ENCODE measurements at regions not wholly inside any gene's neighbourhood (a gene's known extent, or its start where the extent isn't known, plus 50 kb on each side); places are given as distances from the start of the nearest gene placed in this dataset.
"Not testable (repeated sequence)": the region's sequence is repeated elsewhere in the genome, so short reads cannot be mapped to it uniquely, and the experiment has no call there.

DNA sequence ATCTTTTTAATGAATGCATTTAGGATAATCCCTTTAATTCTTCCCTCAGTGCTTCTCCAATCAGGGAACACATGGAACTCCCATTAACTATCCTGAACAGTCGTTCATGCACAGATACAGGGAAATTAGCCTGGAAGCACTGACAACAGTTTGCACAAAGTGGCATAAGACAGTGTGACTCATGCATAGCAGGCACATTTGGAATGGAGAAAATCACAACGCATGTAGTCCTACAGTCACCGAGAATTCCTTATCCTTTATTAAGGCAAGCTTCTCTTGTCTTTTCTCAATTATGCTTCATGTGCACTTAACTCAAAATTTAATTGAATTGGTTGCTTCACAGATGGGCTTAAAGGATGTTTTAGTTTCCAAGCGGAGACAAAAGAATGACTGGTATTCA is 155.0 kb upstream of the CRBN start:
- DNase-seq (ENCODE audit: low spot score) = no peak

DNA sequence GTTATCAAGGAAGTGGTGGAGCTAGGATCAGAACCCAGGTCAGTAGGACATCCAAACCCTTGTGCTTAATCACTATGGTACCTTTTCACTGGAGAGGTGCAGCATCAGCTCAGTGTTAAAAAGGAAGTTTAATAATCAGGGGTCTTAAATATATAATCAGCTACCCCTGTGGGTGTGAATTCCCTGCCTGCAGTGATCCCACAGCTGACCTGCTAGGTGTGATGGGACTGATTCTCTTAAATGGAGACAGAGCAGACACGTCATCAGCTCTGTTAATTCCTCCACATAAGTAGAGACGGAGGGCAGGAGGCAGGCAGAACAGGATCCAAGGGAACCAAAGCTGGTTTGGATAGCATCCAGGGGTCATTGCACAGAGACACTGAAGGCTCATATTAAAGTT is 154.1 kb upstream of the CRBN start:
- no peak for DNase-seq (ENCODE audit: low spot score)

DNA sequence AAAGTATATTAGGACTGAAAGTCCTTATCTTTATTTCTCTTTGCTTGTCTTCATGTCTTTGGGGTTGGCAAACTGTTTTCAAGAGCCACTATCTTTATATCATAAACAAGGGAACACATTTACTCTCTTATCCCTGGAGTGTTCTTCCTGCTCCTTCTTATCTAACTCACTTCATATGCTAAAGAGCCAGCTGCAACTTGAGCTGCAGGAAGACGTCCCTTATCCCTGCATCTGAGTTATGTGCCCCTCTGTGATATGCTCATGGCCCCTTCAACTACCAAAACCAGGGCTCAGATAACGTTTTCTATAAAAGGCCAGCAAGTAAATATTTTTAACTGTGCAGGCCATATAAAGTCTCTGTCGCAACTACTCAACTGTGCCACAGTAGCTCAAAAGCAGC is 137.0 kb upstream of the CRBN start:
- no peak for DNase-seq (ENCODE audit: low spot score)

DNA sequence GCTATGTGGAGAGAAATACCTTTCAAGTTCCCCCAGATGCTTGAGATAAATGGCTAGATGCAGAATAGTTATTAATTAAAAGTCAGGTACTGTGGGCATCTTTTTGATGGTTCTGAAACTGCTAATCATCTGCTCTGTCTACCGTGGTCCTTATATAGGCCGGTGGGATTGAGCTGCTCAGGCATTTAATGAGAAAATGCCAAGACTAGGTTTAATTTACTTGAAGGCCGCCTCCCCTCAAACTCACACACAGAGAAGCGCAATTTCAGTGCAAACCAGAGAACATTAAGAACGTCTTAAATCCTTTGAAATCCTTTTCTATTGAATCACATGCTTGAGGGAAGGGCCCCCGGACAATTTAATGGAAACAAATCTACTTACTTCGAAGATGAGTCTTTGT is 136.4 kb upstream of the CRBN start:
- DNase-seq (ENCODE audit: low spot score) = no peak

DNA sequence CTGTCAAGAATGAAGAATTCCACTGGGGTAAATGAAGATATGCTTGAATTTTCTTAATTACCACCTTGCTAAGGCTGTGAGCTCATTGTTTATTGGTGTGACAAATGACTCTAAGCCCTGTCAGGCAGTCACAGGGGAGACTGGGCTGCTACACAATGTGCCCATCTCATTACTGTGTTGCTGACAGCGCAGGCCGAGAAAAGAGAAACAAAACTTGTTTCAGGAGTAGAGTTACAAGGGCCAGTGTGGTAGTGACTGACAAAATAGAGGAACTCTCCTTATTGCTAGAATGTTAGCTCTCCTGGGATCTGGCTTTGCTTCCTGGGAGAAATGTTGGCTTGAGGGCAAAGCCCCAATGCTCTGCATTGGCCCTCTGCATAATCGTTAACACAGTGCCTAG is 130.4 kb upstream of the CRBN start:
- no peak for DNase-seq (ENCODE audit: low spot score)

DNA sequence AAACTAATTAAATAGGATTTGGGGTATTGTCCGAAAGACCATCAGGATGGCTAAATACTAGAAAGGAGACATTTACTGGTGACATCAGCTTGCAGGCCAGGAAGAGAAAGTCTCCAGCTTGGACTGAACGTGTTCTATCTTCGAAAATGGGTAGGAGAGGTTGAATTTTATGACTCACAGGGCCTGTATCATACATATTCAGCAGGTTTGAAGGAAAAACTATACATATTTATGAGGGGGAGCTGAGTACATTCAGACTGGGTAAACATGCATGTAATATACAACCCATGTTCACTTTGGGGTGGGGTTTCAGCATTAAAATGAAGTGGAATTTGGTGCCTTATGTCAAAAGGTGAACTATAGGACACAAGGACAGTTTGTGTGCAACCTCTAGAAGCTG is 129.3 kb upstream of the CRBN start:
- no peak for DNase-seq (ENCODE audit: low spot score)

DNA sequence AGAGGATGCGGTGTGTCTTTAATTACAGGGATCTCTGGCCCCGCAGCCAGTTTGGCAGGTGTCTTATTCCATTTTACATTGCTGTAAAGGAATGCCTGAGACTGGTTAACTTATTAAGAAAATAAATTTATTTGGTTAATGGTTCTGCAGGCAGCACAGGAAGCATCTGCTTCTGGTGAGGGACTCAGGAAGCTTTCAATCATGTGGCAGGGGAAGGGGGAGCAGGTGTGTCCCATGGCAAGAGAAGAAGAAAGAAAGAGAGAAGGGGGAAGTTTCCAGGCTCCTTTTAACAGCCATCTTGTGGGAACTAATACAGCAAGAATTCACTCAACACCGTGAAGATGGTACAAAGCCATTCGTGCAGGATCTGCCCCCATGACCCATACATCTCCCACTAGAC is 128.0 kb upstream of the CRBN start:
- no peak for DNase-seq (ENCODE audit: low spot score)

DNA sequence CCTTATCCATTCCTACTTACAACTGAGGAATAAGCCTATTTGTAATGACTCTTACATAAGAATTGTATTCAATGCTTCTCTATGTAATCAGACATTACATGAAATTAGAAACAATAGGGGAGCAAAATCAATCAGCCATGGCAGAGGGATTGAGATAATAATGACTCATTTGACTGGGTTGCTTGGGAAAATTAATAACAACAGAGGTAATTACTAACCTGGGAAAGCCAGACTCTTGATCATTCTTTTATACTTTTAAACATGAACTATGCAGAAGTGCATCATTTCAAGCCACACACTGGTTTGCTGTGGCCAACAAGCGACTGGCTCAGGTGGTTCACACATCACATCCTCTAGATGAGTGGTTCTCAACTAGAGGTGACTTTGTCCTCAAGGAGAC is 126.3 kb upstream of the CRBN start:
- DNase-seq (ENCODE audit: low spot score) = no peak

DNA sequence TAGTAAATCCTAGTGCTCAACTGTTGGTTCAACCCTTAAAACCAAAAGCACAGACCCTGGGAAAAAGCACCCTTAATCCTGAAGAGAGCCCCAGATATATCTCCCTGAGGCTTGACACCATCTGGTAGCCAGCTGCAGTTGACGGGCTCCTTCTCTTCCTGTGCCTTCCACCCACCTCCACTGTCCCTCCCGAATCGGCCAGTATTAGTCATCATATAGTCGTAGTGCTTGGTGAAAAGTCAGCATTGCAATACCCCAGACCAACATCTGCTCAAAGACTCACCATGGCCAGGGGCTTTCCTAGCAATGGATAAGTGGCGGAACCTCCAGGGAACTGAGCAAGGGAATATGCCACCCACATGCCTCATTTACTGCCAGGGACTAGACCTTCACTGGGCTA is 125.6 kb upstream of the CRBN start:
- DNase-seq (ENCODE audit: low spot score) = no peak

DNA sequence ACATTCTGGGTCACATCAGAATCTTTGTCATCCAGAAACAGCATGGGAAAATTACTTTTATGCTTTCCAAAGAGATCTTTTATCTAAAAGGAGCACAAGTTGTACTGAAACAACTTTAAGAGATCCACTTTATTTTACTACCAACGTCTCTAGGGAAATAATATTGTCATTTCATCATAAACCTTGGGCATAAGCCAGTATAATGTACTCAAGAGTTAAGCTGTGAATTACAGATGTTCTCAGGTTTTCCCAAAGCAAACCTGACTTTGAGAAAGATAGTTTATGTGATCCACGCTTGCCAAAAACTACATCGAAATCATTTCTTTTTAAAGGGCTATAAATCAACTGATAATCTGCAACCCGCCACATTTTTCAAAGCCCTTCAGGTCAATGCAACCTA is 124.1 kb upstream of the CRBN start:
- DNase-seq (ENCODE audit: low spot score) = no peak

DNA sequence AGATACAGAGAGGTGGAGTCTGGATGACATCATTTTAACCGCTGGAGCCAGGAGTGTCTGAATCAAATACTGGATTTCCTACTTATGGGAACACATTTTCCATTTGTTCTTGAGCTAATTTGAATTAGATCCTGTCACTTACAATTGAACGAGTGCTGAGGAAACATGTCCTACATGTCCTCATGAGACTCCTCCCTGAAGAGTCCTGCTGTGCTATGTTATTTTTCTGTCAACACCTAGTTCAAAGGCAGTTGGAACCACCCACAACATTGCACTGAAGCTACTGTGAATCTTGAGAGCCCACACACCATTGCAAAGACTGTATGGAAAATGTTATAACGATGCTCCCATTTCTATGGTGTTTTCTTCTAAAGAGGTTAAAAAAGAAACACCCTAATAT is 123.5 kb upstream of the CRBN start:
- no peak for DNase-seq (ENCODE audit: low spot score)

DNA sequence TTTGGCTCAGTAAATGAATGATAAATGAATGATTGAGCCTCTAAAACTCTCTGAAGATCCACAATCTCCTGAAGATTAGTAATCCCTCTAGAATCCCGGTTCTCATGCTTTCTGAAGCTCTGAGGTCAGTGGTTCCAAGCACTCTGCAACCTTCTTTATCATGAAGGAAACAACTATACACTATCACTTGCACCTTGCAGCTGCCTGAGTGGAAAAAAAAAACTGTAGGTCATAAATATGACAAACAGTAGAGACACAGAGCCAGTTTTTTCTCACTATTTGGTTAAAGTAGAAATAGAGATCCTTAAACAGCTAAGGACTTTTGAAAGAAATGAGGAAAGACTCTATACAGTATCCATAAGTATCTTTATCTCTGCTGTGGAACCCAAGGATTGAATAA is 122.0 kb upstream of the CRBN start:
- no peak for DNase-seq (ENCODE audit: low spot score)

DNA sequence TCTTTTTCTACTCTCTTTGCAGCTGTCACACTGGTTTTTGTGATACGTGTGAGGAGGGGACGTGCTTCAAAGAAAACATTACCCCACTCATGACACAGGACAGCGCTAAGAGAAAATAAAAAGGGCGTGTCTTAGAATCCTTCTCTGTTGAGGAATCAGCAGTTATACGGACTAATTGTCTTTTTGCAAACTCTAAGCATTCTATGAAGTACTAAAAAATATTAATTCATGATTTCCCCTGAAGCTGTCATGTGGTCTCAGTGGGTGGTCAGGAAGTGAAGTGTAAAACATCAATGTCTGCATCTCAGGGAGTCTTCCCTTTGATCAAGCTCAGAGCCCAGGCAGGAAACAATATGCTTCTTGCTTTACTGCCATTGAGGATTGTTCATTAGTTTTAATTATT is 117.5 kb upstream of the CRBN start:
- DNase-seq (ENCODE audit: low spot score) = no peak

DNA sequence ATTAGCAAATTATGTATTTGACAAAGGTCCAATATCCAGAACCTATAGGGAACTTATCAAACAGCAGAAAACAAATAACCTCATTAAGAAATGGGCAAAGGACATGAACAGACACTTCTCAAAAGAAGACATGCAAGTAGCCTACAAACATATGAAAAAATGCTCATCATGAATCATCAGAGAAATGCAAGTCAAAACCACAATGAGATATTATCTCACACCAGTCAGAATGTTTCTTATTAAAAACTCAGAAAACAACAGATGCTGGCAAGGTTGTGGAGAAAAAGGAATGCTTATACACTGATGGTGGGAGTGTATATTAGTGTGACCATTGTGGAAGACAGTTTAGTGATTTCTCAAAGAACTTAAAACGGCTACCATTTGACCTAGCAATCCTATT is 116.1 kb upstream of the CRBN start:
- peak; percentile 7 for DNase-seq (ENCODE audit: low spot score)

DNA sequence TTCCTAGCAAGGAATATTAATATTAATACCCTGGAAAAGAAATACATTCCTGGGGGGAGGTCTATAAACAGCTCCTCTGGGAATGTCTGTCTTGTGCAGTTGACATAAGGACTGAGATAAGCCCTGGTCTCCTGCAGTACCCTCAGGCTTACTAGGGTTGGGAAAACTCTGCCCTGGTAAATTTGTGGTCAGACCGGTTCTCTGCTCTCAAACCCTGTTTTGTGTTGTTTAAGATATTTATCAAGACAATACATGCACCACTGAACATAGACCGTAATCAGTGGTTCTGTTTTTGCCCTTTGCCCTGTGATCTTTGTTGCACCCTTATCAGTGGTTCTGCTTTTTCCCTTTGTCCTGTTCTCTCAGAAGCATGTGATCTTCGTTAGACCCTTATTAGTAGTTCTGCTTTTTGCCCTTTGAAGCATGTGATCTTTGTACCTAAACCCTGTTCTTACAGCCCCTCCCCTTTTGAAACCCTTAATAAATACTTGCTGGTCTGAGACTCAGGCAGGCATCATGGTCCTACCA is 112.3 kb upstream of the CRBN start:
- DNase-seq (ENCODE audit: low spot score) = not testable (repeated sequence)

DNA sequence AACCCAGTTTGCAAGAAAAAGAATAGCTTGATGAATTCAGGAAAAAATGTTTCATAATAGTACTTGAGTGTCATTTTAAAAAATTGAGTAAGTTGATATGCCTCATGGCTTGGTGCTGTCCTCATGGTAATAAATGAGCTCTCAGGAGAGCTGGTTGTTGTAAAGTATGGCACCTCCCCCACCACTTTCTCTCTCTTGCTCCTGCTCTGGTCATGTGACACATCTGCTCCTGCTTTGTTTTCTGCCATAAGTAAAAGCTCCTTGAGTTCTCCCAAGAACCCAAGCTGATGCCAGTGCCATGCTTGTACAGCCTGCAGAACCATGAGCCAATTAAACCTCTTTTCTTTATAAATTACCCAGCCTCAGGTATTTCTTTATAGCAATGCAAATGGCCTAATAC is 108.8 kb upstream of the CRBN start:
- no peak for DNase-seq (ENCODE audit: low spot score)

DNA sequence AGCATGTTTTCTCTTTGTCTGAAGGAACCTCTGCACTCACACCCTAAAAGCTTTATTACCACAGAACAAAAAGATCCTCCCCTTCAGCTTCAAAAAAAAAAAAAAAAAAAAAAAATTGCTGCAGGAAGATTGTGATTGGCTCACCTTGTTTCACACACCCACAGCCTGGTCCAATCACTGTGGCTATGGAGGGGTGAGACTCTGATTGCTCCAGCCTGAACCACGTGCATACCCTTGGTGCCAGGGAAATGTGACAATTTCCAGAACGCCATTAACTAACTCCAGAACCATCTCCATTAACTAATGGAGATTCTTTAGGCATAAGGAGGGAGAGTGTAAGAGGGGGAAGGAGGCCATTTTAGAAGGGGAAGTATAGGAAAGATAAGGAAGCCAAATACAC is 106.5 kb upstream of the CRBN start:
- DNase-seq (ENCODE audit: low spot score) = no peak

DNA sequence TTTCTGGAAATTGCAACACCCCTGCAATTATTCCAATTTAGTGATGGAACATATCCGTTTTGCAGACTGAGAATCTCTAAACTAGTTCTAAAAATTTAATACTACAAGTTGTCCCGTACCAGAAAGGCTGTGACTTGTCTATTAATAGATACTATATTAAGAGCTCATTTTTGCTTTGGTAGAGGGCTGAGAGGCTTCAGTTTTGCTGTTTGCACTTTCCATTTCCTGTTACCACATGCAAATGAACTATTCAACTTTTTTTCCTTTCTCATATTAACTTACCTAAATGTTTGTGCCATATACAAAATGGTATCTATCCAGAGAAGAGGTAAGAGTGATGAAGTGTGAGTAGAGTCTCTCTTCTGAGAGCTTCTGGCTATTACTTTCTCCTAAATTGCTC is 101.5 kb upstream of the CRBN start:
- no peak for DNase-seq (ENCODE audit: low spot score)

DNA sequence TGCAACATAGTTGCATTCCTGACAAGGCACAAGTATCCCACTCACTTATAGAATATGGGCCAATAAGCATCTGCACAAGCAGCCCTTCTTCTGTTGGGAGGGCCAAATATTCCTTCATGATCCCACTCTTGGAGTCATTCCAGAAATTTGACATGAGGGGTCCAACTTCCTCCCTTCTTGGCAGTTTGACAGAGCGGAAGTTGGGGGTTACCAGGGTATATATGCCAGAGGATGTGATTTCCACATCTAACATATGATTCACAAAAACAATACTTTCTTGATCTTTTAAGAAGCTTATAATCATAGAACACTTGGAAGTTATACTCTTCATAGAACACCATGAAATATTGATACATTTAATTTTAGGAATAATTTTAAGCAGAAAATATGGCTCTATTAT is 100.9 kb upstream of the CRBN start:
- no peak for DNase-seq (ENCODE audit: low spot score)

DNA sequence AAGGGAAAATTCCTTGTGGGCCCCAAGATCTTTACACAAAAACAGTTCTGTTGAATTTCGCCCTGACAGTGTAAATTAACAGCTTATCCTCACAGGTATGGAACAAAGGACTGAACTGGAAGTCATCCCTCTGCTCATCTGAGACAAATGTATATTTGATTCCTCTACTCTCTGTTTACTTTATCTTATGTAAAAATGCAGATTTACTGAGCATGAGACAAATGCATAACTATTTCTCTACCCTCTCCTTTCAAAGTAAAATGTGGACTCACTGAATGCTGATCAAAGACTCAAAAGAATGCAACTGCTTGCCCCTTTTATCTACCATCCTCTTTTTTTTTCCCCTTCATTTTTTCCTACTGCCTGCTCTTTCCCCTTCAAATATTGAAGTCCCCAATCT is 98.6 kb upstream of the CRBN start:
- DNase-seq (ENCODE audit: low spot score) = no peak

DNA sequence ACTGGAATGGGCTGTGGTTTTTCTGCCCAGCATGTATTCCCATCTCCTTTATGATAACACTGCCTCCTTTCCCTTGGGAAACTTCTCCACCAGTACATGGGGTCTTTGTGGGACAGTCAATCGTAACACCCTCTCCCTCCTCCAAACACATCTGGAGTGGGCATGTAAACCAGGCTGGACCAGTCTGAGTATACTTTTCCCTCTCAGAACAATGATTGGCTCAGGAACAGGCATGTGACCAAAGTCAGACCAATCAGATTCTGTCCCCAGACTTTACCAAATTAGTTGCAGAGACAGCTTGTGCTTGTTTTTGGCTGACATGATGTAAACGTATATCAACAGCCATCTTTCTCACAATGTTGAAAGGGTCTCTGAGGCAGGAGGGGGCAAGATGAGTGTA is 97.1 kb upstream of the CRBN start:
- DNase-seq (ENCODE audit: low spot score) = no peak

DNA sequence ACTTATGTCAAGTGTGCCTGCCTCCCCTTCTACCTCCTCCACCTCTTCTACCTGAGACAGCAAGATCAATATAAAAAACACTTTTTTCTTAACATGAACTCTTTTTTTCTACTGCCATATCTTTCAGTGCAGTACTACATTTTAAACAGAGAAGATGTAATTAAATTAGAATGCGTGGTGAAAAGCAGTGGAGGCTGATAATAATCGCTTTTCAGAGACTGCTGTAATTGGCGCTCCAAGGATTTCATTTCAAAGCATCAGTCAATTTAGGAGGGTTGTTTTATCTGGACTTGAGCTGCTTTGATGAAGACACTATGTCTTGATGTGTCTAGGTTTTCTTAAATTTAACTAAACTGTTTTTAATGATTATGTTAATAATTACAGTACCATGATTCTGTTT is 85.3 kb upstream of the CRBN start:
- DNase-seq (ENCODE audit: low spot score) = no peak

DNA sequence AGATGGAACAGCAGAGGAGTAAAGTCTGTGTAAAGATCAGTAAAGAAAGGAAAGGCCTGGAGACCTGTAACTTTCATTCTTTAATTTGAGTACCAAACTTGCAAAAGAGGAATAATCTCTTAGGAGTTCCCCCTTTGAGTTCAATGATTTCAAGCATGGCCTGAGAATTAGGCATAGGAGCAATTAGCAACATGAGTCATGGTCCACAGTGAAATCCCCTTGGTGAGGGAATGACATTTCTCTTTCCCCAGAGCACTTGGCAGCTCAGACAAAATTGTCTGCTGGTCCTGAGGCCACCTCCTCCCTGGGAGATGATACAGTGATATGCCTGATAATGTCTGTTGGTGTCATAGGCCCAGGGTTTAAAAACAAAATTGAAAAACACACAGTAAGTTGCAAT is 81.4 kb upstream of the CRBN start:
- DNase-seq (ENCODE audit: low spot score) = no peak

DNA sequence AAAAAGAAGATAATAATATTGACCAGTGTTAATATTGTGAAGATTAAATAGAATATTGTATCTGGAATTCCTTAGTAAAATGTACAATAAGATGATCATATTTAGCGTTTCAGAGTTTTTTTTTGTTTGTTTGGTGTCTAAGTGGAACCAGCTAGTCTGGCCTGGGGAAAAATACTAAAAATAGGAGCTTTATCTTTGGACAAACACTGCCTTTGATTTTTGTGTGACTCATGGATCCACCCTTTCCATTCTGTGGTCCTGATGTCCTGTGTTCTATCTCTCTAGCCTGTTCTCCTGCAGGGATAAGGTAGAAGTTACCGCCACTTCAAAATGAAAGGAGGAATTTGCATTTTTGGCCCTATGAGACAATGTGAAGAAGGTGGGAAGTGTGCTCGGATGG is 79.7 kb upstream of the CRBN start:
- DNase-seq (ENCODE audit: low spot score) = no peak

DNA sequence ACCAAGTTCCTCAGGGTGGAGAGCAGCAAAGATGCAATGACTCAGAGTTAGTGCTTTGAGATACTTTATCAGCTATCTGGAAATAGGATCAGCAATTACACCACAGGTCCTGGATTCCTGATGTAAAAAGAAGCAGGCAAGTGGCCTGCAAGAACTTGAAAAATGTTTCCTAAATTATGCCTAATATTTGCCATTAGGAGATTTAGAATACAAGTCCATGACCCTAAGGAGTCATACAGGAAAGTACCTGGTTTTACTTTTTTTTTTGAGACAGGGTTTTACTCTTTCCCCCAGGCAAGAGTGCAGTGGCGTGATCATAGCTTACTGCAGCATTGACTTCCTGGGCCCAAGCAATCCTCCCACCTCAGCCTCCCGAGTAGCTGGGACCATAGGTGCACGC is 78.8 kb upstream of the CRBN start:
- no peak for DNase-seq (ENCODE audit: low spot score)

All from RKO (cell line).